GM12878 (cell line): ENCODE measurements at regions not wholly inside any gene's neighbourhood (a gene's known extent, or its start where the extent isn't known, plus 50 kb on each side); places are given as distances from the start of the nearest gene placed in this dataset.

Source experiments
- ATAC-seq: fragments of 200-7000 bp; cut with Tn5 transposase; 3 replicates; pipeline ENCODE4 v1.9.1; 2020; ENCODE audit warnings: mild to moderate bottlenecking, moderate library complexity
- BruUV-seq: library from RNA; stranded (reverse); fragments of 400-500 nt; replicated peaks from 2 replicates; lab custom pipeline; 2021; lab: Mats Ljungman, UMichigan
- CTCF ChIA-PET: fragments of 300-600 bp; sonication (Branson Sonifier 250); formaldehyde crosslinking; extraction: SDS; loops from one replicate; lab custom pipeline; 2021; ENCODE audit warnings: inconsistent platforms; lab: Yijun Ruan, JAX
- POLR2A ChIA-PET: fragments of 350-600 bp; formaldehyde crosslinking; extraction: SDS; loops from one replicate; lab custom pipeline; 2021; ENCODE audit warnings: inconsistent platforms; lab: Charles Lee
- RAD21 ChIA-PET: fragments of 300-600 bp; sonication (Branson Sonifier 250); formaldehyde crosslinking; loops from one replicate; lab custom pipeline; 2023; ENCODE audit warnings: antibody characterized with exemption; ENCODE audit not compliant: unreplicated experiment; lab: Charles Lee
- SMC1A ChIA-PET: fragments of 300-600 bp; sonication (Branson Sonifier 250); formaldehyde crosslinking; loops from one replicate; lab custom pipeline; 2023; ENCODE audit not compliant: unreplicated experiment, uncharacterized antibody; lab: Charles Lee
- DNase-seq: peaks from one replicate; pipeline ENCODE4 v3.0.0-alpha.2; 2011; ENCODE audit warnings: low read depth, low spot score
- FAIRE-seq: peaks from 3 replicates; lab custom pipeline; 2011; peaks lifted over from hg19 to GRCh38; lab: Jason Lieb, UNC
- H2AFZ ChIP-seq: 2 replicates; pipeline ENCODE4 v1.6.0; 2011; ENCODE audit warnings: low read depth, low read length, control low read depth; ENCODE audit not compliant: control insufficient read depth
- H3K27ac ChIP-seq: 2 replicates; pipeline ENCODE4 v1.5.1; 2011; ENCODE audit warnings: control low read depth; ENCODE audit not compliant: control insufficient read depth, insufficient read depth
- H3K27me3 ChIP-seq, 2 experiments: replicated peaks in 1 of 2; 2 replicates each; pipeline versions ENCODE4 v1.6.0 to v1.6.1; 2011; ENCODE audit warnings: low read length in 1 of 2; ENCODE audit not compliant: control insufficient read depth in 2 of 2, insufficient read depth in 2 of 2
- H3K36me3 ChIP-seq, 2 experiments: 2 replicates each; pipeline ENCODE4 v1.5.1; 2011; ENCODE audit warnings: low read length in 1 of 2; ENCODE audit not compliant: control insufficient read depth in 2 of 2, insufficient read depth in 2 of 2
- H3K4me1 ChIP-seq: 2 replicates; pipeline ENCODE4 v1.6.1; 2011; ENCODE audit warnings: mild to moderate bottlenecking, low read length, moderate library complexity, mixed read lengths; ENCODE audit not compliant: control insufficient read depth, insufficient read depth
- H3K4me2 ChIP-seq: 2 replicates; pipeline ENCODE4 v1.6.0; 2011; ENCODE audit warnings: control low read depth; ENCODE audit not compliant: control insufficient read depth, insufficient read depth
- H3K4me3 ChIP-seq: fragments of 200-600 bp; sonication (generic); 2 replicates; pipeline ENCODE4 v1.5.1; 2016
- H3K79me2 ChIP-seq: 2 replicates; pipeline ENCODE4 v1.6.0; 2011; ENCODE audit warnings: low read length; ENCODE audit not compliant: control insufficient read depth, insufficient read depth
- H3K9ac ChIP-seq: 2 replicates; pipeline ENCODE4 v1.8.0; 2011; ENCODE audit warnings: low read length, control low read depth, mixed read lengths; ENCODE audit not compliant: control insufficient read depth, insufficient read depth
- H3K9me3 ChIP-seq: replicated peaks from 3 replicates; pipeline ENCODE4 v1.5.1; 2011; ENCODE audit warnings: mild to moderate bottlenecking, low read length; ENCODE audit not compliant: control insufficient read depth, insufficient read depth
- H4K20me1 ChIP-seq: 2 replicates; pipeline ENCODE4 v1.6.0; 2011; ENCODE audit not compliant: control insufficient read depth, insufficient read depth
- HDAC6 ChIP-seq: fragments of 200-600 bp; sonication (generic); IDR thresholded peaks from one replicate; pipeline ENCODE4 v1.8.0; 2017; ENCODE audit warnings: antibody characterized with exemption; ENCODE audit not compliant: unreplicated experiment
- KDM1A ChIP-seq: fragments of 200-600 bp; sonication (generic); IDR thresholded peaks from 2 replicates; pipeline ENCODE4 v1.6.1; 2016; ENCODE audit warnings: borderline replicate concordance
- RAD51 ChIP-seq: fragments of 450-650 bp; IDR thresholded peaks from 2 replicates; pipeline ENCODE4 v1.6.1; 2016; ENCODE audit warnings: moderate library complexity, mild to moderate bottlenecking, inconsistent platforms
- REST ChIP-seq: IDR thresholded peaks from 2 replicates; pipeline ENCODE4 v1.6.1; 2012; ENCODE audit warnings: mild to moderate bottlenecking, low read depth, low read length
- ZZZ3 ChIP-seq: IDR thresholded peaks from 2 replicates; pipeline ENCODE4 v1.6.1; 2011; ENCODE audit warnings: low read depth; ENCODE audit not compliant: control insufficient read depth, insufficient read length
- WGBS: methylation state at CpG from one replicate; pipeline ENCODE4 v1.1.6; 2016; ENCODE audit warnings: low lambda C conversion rate; ENCODE audit not compliant: insufficient replicate concordance, insufficient coverage; ENCODE audit errors: missing lambda C conversion rate; 5-methylcytosine and 5-hydroxymethylcytosine counted together
- in situ Hi-C: fragments of 300-500 bp; cut with MboI; formaldehyde crosslinking; loops from 9 replicates; pipeline ENCODE4 v1.14.3; 2018; ENCODE audit warnings: mixed read lengths
- intact Hi-C: fragments of 100-400 bp; cut with micrococcal nuclease; formaldehyde crosslinking; loops from one replicate; pipeline ENCODE4 v1.14.2; 2022; ENCODE audit not compliant: unreplicated experiment

- in situ Hi-C loops, result no loop called here
Observed at GRCh38 chr9:26262421-26263107, 584.3 kb upstream of the TUSC1 start.

More at GRCh38 chr9:26262421-26263107, 584.3 kb upstream of the TUSC1 start:
- DNase-seq, result no peak
- H3K4me2 ChIP-seq, result no peak overlapping the region
- H4K20me1 ChIP-seq, result no peaks in the 10 kb centered on the region
- H2AFZ ChIP-seq, result no peak overlapping the region
- H3K36me3 ChIP-seq, result no peaks in the 10 kb centered on the region
- no peaks in the 10 kb centered on the region for H3K4me1 ChIP-seq
- no peak overlapping the region for H3K9ac ChIP-seq
- TF ChIP-seq REST (no peak), KDM1A (no peak), ZZZ3 (no peak), RAD51 (no peak), HDAC6 (no peak)
- POLR2A ChIA-PET, result no interaction called here
- SMC1A ChIA-PET, result no interaction called here
- 4% methylated on average over 1 of the region's 1 CpG for WGBS
- no TSS peak for BruUV-seq
- H3K27me3 ChIP-seq, result no peaks in the 10 kb centered on the region
- H3K79me2 ChIP-seq, result no peaks in the 10 kb centered on the region
- no peak for ATAC-seq
- no peak for FAIRE-seq
- H3K27ac ChIP-seq, result no peak overlapping the region
- RAD21 ChIA-PET, result no interaction called here
- H3K4me3 ChIP-seq, result no peak overlapping the region
- CTCF ChIA-PET, result no interaction called here
- H3K9me3 ChIP-seq, result no peaks in the 10 kb centered on the region
- intact Hi-C loops, result no loop called here
